ENCODE measurements at regions not wholly inside any gene's neighbourhood (a gene's known extent, or its start where the extent isn't known, plus 50 kb on each side); places are given as distances from the start of the nearest gene placed in this dataset.
"Not testable (repeated sequence)": the region's sequence is repeated elsewhere in the genome, so short reads cannot be mapped to it uniquely, and the experiment has no call there.

DNA sequence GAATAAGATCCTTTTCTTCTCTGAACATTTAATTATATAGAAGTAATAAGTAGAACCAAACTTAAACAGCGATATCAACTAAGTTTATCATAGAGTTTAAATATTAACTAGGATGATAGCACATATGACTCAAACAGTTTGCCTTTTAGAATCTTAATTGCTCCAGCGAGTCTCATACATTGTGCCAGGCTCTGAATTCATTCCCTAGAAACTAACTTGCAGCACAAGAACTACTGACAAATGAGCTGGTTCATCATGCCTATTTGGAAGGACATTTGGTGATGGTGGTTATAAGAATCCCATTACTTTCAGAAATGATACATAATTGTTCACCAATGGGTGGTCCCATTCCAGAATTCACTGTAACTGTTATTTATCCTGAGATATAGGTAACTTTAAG, 1026.6 kb upstream of the DDX18 start:
- DNase-seq (ENCODE audit: low read depth): no peak
- no peak overlapping the region for H3K4me3 ChIP-seq (ENCODE audit: control insufficient read depth, low read depth, low read length)
- TF ChIP-seq, protein P1, sequence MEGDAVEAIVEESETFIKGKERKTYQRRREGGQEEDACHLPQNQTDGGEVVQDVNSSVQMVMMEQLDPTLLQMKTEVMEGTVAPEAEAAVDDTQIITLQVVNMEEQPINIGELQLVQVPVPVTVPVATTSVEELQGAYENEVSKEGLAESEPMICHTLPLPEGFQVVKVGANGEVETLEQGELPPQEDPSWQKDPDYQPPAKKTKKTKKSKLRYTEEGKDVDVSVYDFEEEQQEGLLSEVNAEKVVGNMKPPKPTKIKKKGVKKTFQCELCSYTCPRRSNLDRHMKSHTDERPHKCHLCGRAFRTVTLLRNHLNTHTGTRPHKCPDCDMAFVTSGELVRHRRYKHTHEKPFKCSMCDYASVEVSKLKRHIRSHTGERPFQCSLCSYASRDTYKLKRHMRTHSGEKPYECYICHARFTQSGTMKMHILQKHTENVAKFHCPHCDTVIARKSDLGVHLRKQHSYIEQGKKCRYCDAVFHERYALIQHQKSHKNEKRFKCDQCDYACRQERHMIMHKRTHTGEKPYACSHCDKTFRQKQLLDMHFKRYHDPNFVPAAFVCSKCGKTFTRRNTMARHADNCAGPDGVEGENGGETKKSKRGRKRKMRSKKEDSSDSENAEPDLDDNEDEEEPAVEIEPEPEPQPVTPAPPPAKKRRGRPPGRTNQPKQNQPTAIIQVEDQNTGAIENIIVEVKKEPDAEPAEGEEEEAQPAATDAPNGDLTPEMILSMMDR (IDR thresholded peaks at IDR 0.05; ENCODE audit: control insufficient read depth, insufficient read depth, low read depth, low read length, missing control alignments): no peak

DNA sequence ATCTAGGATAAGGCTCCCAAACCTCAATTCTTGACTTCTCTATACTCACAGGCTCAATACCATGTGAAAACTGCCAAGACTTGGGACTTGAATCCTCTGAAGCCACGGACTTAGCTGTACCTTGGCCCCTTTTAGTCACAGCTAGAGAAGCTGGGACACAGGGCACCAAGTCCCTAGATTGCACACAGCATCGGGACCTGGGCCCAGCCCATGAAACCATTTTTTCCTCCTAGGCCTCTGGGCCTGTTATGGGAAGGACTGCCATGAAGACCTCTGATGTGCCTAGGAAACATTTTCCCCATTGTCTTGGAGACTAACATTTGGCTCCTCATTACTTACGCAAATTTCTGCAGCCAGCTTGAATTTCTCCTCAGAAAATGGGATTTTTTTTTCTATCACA, 1011.8 kb upstream of the DDX18 start:
- H3K4me3 ChIP-seq (ENCODE audit: control insufficient read depth, low read depth, low read length): no peak overlapping the region
- TF ChIP-seq, protein P1 (IDR thresholded peaks at IDR 0.05; ENCODE audit: control insufficient read depth, insufficient read depth, low read depth, low read length, missing control alignments): no peak
- no peak for DNase-seq (ENCODE audit: low read depth)

DNA sequence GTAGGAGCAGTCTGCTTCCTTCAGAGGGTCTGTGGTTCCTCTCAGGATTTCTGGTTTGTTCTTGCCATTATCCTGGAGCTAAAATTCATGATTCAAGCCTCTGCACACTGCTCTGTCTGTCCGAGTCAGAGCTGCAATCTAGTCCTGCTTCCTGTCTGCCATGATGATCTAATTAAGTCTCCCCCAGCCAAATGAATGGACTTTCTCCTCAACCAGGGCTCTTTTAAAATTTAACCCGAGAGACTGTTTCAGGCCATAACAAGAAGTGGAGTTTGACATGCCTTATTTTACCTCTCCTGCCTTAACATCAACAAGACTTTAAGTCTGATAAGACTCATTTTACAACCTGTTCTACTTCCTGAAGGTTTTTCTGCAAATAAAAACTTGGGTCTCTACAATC, 1009.6 kb upstream of the DDX18 start:
- H3K4me3 ChIP-seq (ENCODE audit: control insufficient read depth, low read depth, low read length): no peak overlapping the region
- DNase-seq (ENCODE audit: low read depth): no peak
- TF ChIP-seq, protein P1 (IDR thresholded peaks at IDR 0.05; ENCODE audit: control insufficient read depth, insufficient read depth, low read depth, low read length, missing control alignments): no peak

DNA sequence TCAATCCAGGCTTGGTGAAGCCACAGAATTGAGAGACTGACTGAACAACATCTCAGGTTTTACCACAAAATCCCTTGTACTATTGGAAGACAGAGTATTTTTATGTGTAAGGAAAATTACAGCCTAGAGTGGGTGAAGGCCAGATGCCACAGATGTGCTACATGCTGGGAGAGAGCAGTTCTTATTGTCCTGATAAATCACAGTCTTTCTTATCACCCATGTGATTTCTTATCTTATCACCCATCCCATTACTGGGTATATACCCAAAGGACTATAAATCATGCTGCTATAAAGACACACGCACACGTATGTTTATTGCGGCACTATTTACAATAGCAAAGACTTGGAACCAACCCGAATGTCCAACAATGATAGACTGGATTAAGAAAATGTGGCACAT, 1008.0 kb upstream of the DDX18 start:
- DNase-seq (ENCODE audit: low read depth); H3K4me3 ChIP-seq (ENCODE audit: control insufficient read depth, low read depth, low read length): not testable (repeated sequence)

DNA sequence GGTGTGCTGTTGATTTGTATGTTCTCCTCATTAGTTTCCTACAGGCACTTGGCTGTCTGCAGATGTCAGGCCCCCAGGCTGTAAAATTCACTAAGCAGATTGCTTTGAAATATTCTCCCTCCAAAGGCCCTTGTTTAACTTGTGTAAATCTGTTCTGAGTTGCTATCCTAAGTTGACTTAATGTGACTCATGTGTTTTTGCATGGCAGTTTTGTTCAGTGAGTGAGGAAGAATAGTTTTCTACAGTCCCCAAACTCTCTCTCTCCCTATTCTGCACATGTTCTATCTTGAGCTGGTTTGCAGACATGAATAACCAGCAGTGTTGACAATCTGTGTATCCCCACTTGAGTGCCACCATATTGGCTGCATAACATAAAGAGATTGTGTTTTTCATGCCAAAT, 1005.4 kb upstream of the DDX18 start:
- H3K4me3 ChIP-seq (ENCODE audit: control insufficient read depth, low read depth, low read length): no peak overlapping the region
- TF ChIP-seq, protein P1 (IDR thresholded peaks at IDR 0.05; ENCODE audit: control insufficient read depth, insufficient read depth, low read depth, low read length, missing control alignments): no peak
- no peak for DNase-seq (ENCODE audit: low read depth)

DNA sequence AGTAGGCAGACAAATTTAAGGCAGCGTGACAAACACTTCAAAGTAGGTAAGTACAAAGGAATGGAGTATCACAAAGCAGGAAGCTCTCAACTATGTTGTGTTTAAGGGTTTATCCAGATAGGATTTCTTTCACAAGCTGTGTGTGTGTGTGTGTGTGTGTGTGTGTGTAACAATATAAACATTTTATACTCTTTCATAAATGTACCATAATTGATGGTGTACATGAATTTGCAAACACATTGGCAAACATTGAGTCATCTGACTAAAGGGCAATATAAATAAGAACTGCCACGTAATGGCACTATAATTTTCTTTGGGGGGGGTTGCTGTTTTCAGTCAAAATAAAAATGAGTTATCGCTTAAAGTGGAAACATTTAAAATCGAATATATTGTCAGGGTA, 1004.4 kb upstream of the DDX18 start:
- H3K4me3 ChIP-seq (ENCODE audit: control insufficient read depth, low read depth, low read length): no peak overlapping the region
- TF ChIP-seq, protein P1 (IDR thresholded peaks at IDR 0.05; ENCODE audit: control insufficient read depth, insufficient read depth, low read depth, low read length, missing control alignments): no peak
- DNase-seq (ENCODE audit: low read depth): no peak

DNA sequence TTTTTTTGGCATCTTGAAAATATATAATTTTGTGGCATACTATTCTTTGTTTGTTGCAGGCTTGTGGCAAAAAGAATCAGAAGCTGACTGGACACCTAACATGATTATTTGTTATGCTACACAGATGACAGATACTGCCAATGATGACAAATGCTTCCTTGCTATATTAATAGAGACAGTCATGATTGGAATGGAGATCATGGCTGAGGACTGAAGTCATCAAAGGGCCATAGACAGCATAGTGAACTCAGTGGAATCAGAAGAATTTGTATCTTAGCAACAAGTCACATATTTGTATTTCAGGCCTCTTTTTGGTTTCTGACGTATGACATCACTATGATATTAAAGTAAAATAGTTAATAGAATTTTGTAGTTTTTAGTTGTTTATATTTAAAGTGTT, 1003.8 kb upstream of the DDX18 start:
- TF ChIP-seq, protein P1 (IDR thresholded peaks at IDR 0.05; ENCODE audit: control insufficient read depth, insufficient read depth, low read depth, low read length, missing control alignments): no peak
- no peak overlapping the region for H3K4me3 ChIP-seq (ENCODE audit: control insufficient read depth, low read depth, low read length)
- DNase-seq (ENCODE audit: low read depth): no peak

All from AG09309 (cell line).